B cell (primary cell): ENCODE measurements at regions not wholly inside any gene's neighbourhood (a gene's known extent, or its start where the extent isn't known, plus 50 kb on each side); places are given as distances from the start of the nearest gene placed in this dataset.

Experiments
- ATAC-seq: fragments of 200-7000 bp; cut with Tn5 transposase; one replicate; pipeline ENCODE4 v1.10.0; 2021; ENCODE audit warnings: low read depth, mild to moderate bottlenecking, moderate number of reproducible peaks, moderate library complexity
- CTCF ChIA-PET: fragments of 350-600 bp; sonication (Branson Sonifier 250); formaldehyde crosslinking; loops from one replicate; lab custom pipeline; 2021; ENCODE audit warnings: antibody characterized with exemption, inconsistent platforms; lab: Charles Lee
- POLR2A ChIA-PET: fragments of 350-600 bp; sonication (Branson Sonifier 250); formaldehyde crosslinking; loops from one replicate; lab custom pipeline; 2021; ENCODE audit warnings: antibody characterized with exemption; lab: Charles Lee
- DNase-seq: peaks from one replicate; pipeline ENCODE4 v3.0.0; 2013
- H2AFZ ChIP-seq: 2 replicates; pipeline ENCODE4 v1.6.1; 2012; ENCODE audit warnings: mild to moderate bottlenecking, low read depth, low read length; ENCODE audit not compliant: insufficient read depth, poor library complexity, severe bottlenecking
- H3K27ac ChIP-seq, 2 donors: 1 replicate in 1 of 2; 2 replicates in 1 of 2; pipeline ENCODE4 v1.5.1; 2012 to 2013; ENCODE audit warnings: low read length in 2 of 2, mild to moderate bottlenecking in 2 of 2, moderate library complexity in 1 of 2
- H3K27me3 ChIP-seq, 4 experiments: fragments of 200-600 bp in 1 of 4; sonication (generic) in 1 of 4; replicated peaks in 1 of 4; 1 replicate in 2 of 4; 2 replicates in 2 of 4; pipeline versions ENCODE4 v1.6.1 to v1.7.0; 2013 to 2016; ENCODE audit warnings: low read length in 3 of 4, mild to moderate bottlenecking in 2 of 4, mixed read lengths in 1 of 4, moderate library complexity in 1 of 4; ENCODE audit not compliant: insufficient read depth in 4 of 4, control insufficient read depth in 3 of 4; ENCODE audit errors: control extremely low read depth in 1 of 4
- H3K36me3 ChIP-seq, 2 experiments: replicated peaks in 1 of 2; 1 replicate in 1 of 2; 2 replicates in 1 of 2; pipeline versions ENCODE4 v1.6.1 to v1.7.1; 2013; ENCODE audit warnings: low read length in 1 of 2; ENCODE audit not compliant: insufficient read depth in 2 of 2, control insufficient read depth in 1 of 2; ENCODE audit errors: control extremely low read depth in 1 of 2, extremely low read depth in 1 of 2
- H3K4me1 ChIP-seq, 2 donors: fragments of 200-600 bp in 1 of 2; sonication (generic) in 1 of 2; 1 replicate in 1 of 2; 2 replicates in 1 of 2; pipeline versions ENCODE4 v1.5.1 to v1.6.1; 2013 to 2017; ENCODE audit warnings: low read length in 2 of 2; ENCODE audit not compliant: control insufficient read depth in 2 of 2, insufficient read depth in 2 of 2
- H3K4me2 ChIP-seq: replicated peaks from 2 replicates; pipeline ENCODE3; 2012; ENCODE audit warnings: mild to moderate bottlenecking, low read depth, low read length; ENCODE audit not compliant: poor library complexity, severe bottlenecking
- H3K4me3 ChIP-seq, 5 experiments: fragments of 200-600 bp in 1 of 5; sonication (generic) in 1 of 5; 1 replicate in 3 of 5; 2 replicates in 2 of 5; pipeline versions ENCODE4 v1.5.1 to v1.7.0; 2011 to 2016; ENCODE audit warnings: low read length in 4 of 5, mild to moderate bottlenecking in 4 of 5, low read depth in 2 of 5, control low read depth in 1 of 5, moderate library complexity in 1 of 5; ENCODE audit not compliant: insufficient read depth in 1 of 5; ENCODE audit errors: control extremely low read depth in 1 of 5, extremely low read depth in 1 of 5
- H3K79me2 ChIP-seq: fragments of 200-600 bp; sonication (generic); one replicate; pipeline ENCODE4 v1.6.0; 2016; ENCODE audit warnings: low read length; ENCODE audit not compliant: control insufficient read depth, insufficient read depth
- H3K9ac ChIP-seq: fragments of 200-600 bp; sonication (generic); 2 replicates; pipeline ENCODE4 v1.6.1; 2017; ENCODE audit warnings: mild to moderate bottlenecking, low read length, moderate library complexity
- H3K9me3 ChIP-seq, 3 donors: one replicate each; pipeline versions ENCODE4 v1.6.1 to v1.7.1; 2013; ENCODE audit warnings: low read length in 2 of 3; ENCODE audit not compliant: control insufficient read depth in 2 of 3, insufficient read depth in 1 of 3; ENCODE audit errors: control extremely low read depth in 1 of 3
- H4K20me1 ChIP-seq: 2 replicates; pipeline ENCODE4 v1.6.0; 2012; ENCODE audit warnings: mild to moderate bottlenecking, low read length; ENCODE audit not compliant: insufficient read depth, control insufficient read depth, poor library complexity, severe bottlenecking
- H3K27ac Mint-ChIP-seq: one replicate; pipeline ENCODE4 v1.8.0; 2021; ENCODE audit warnings: mixed read lengths
- H3K27me3 Mint-ChIP-seq: one replicate; pipeline ENCODE4 v1.8.0; 2021; ENCODE audit warnings: mixed read lengths
- H3K4me1 Mint-ChIP-seq: one replicate; pipeline ENCODE4 v1.8.0; 2021; ENCODE audit warnings: mixed read lengths
- H3K4me3 Mint-ChIP-seq: one replicate; pipeline ENCODE4 v1.8.0; 2021; ENCODE audit warnings: mixed read lengths
- H3K9me3 Mint-ChIP-seq: one replicate; pipeline ENCODE4 v1.8.0; 2022; ENCODE audit warnings: mixed read lengths; ENCODE audit not compliant: insufficient read depth
- EZH2 ChIP-seq: IDR thresholded peaks from 2 replicates; pipeline ENCODE4 v1.6.1; 2012; ENCODE audit warnings: borderline replicate concordance, low read depth, mild to moderate bottlenecking, moderate library complexity, low read length; ENCODE audit not compliant: insufficient read depth, poor library complexity, severe bottlenecking
- WGBS: methylation state at CpG from one replicate; pipeline ENCODE4 v1.1.5; 2013; ENCODE audit warnings: missing lambda C conversion rate; ENCODE audit not compliant: insufficient coverage; 5-methylcytosine and 5-hydroxymethylcytosine counted together
- intact Hi-C: fragments of 100-400 bp; cut with micrococcal nuclease; formaldehyde crosslinking; loops from one replicate; pipeline ENCODE4 v1.10.0; 2022
- TF ChIP-seq, protein P1 (sequence below): fragments of 200-600 bp; IDR thresholded peaks from one replicate; pipeline ENCODE4 v1.8.0; 2022; ENCODE audit warnings: antibody characterized with exemption, mild to moderate bottlenecking

DNA sequence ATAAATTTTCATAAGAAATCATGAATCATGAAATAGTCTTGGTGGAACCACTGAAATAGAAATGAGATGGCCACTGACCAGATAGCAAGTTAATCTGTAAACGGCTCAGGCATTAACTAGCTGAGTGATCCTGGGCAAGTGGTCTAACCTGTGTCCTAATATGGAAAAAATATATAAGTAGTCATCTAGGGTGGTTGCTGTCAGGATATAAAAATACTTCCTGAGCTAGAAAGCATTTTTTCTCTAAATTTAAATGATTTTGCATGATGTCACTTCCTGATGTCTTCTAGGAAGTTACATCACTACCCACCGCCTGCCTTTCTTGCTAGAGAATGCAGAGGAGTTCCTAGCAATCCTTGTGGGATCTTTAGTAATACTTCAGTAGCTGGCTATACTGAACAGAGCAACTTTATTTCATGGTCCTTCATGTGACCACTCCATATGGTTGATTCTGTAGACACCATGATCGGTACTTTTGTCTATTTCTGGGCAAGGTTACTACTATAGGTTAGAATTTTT, 228.1 kb upstream of the CEP162 start:
- CTCF ChIA-PET = no interaction called here
- Histone ChIP-seq H4K20me1 (no peaks in the 10 kb centered on the region), H2AFZ (no peak overlapping the region), H3K27ac (no peak overlapping the region), H3K9me3 (peaks cover 0 to 3% (median 0%) of the 10 kb centered on the region in 3 donors), H3K27me3 (no peaks in the 10 kb centered on the region), H3K4me1 (no peaks in the 10 kb centered on the region), H3K4me2 (no peak overlapping the region), H3K9ac (no peak overlapping the region), H3K4me3 (no peak overlapping the region), H3K79me2 (no peaks in the 10 kb centered on the region), H3K36me3 (no peaks in the 10 kb centered on the region)
- no peak overlapping the region for H3K27ac Mint-ChIP-seq
- ATAC-seq (no peak), DNase-seq (no peak)
- WGBS = 33% methylated on average over 1 of the region's 3 CpGs
- POLR2A ChIA-PET = no interaction called here
- no peak overlapping the region for H3K4me3 Mint-ChIP-seq
- no peaks in the 10 kb centered on the region for H3K9me3 Mint-ChIP-seq
- TF ChIP-seq, protein P1, sequence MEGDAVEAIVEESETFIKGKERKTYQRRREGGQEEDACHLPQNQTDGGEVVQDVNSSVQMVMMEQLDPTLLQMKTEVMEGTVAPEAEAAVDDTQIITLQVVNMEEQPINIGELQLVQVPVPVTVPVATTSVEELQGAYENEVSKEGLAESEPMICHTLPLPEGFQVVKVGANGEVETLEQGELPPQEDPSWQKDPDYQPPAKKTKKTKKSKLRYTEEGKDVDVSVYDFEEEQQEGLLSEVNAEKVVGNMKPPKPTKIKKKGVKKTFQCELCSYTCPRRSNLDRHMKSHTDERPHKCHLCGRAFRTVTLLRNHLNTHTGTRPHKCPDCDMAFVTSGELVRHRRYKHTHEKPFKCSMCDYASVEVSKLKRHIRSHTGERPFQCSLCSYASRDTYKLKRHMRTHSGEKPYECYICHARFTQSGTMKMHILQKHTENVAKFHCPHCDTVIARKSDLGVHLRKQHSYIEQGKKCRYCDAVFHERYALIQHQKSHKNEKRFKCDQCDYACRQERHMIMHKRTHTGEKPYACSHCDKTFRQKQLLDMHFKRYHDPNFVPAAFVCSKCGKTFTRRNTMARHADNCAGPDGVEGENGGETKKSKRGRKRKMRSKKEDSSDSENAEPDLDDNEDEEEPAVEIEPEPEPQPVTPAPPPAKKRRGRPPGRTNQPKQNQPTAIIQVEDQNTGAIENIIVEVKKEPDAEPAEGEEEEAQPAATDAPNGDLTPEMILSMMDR = no peak
- no peak for TF ChIP-seq EZH2
- intact Hi-C loops = no loop called here
- H3K27me3 Mint-ChIP-seq = no peaks in the 10 kb centered on the region
- no peaks in the 10 kb centered on the region for H3K4me1 Mint-ChIP-seq

DNA sequence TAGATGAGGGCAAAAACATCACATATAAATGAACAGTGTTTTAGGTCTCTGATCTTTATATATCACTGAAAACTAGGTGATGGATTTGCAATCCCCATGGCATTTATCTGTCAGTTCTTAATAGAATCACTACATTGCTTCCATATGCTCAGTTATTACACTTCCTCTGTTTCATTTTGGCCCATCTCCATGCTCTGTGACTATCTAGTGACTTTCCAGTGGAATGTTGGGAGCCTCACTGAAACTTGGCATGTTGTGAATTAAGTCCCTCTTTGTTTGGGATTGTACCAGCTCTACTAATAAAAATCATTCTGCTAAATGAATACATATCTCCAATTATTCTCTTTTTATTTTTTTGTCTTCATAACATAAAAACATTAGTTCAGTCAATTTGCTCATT, 226.1 kb upstream of the CEP162 start:
- H3K79me2 ChIP-seq = no peaks in the 10 kb centered on the region
- Mint-ChIP-seq H3K27ac (no peak overlapping the region), H3K4me3 (no peak overlapping the region), H3K9me3 (no peaks in the 10 kb centered on the region), H3K4me1 (no peaks in the 10 kb centered on the region), H3K27me3 (no peaks in the 10 kb centered on the region)
- no peak overlapping the region for H3K4me3 ChIP-seq
- no peak for TF ChIP-seq EZH2
- TF ChIP-seq, protein P1 = no peak
- no peak overlapping the region for H2AFZ ChIP-seq
- DNase-seq (no peak), ATAC-seq (no peak)
- H3K27me3 ChIP-seq = no peaks in the 10 kb centered on the region
- no peaks in the 10 kb centered on the region for H3K4me1 ChIP-seq
- H3K36me3 ChIP-seq = no peaks in the 10 kb centered on the region
- ChIA-PET POLR2A (no interaction called here), CTCF (no interaction called here)
- no peak overlapping the region for H3K9ac ChIP-seq
- intact Hi-C loops = no loop called here
- H3K4me2 ChIP-seq = no peak overlapping the region
- H3K27ac ChIP-seq = no peak overlapping the region
- no peaks in the 10 kb centered on the region for H4K20me1 ChIP-seq
- H3K9me3 ChIP-seq = peaks cover 0 to 3% (median 0%) of the 10 kb centered on the region in 3 donors
